Adrenal gland (tissue), 5 donors: ENCODE measurements at regions not wholly inside any gene's neighbourhood (a gene's known extent, or its start where the extent isn't known, plus 50 kb on each side); places are given as distances from the start of the nearest gene placed in this dataset.

Experiments
- POLR2A ChIP-seq, 2 donors: fragments of 450-650 bp; IDR thresholded peaks; one replicate each; pipeline ENCODE4 v1.6.1; 2017; ENCODE audit warnings: antibody characterized with exemption in 2 of 2, mild to moderate bottlenecking in 2 of 2, moderate library complexity in 1 of 2
- TF ChIP-seq, protein P1 (sequence below), 6 experiments: fragments of 450-650 bp in 4 of 6; fragments of 200-600 bp in 2 of 6; sonication (generic) in 1 of 6; IDR thresholded peaks; 1 replicate in 5 of 6; 2 replicates in 1 of 6; pipeline versions ENCODE4 v1.5.1 to v1.8.0; 2016 to 2021; ENCODE audit warnings: antibody characterized with exemption in 6 of 6, mild to moderate bottlenecking in 2 of 6, moderate library complexity in 1 of 6
- donor health status: DM: no; HTN: no; CAD: no.

DNA sequence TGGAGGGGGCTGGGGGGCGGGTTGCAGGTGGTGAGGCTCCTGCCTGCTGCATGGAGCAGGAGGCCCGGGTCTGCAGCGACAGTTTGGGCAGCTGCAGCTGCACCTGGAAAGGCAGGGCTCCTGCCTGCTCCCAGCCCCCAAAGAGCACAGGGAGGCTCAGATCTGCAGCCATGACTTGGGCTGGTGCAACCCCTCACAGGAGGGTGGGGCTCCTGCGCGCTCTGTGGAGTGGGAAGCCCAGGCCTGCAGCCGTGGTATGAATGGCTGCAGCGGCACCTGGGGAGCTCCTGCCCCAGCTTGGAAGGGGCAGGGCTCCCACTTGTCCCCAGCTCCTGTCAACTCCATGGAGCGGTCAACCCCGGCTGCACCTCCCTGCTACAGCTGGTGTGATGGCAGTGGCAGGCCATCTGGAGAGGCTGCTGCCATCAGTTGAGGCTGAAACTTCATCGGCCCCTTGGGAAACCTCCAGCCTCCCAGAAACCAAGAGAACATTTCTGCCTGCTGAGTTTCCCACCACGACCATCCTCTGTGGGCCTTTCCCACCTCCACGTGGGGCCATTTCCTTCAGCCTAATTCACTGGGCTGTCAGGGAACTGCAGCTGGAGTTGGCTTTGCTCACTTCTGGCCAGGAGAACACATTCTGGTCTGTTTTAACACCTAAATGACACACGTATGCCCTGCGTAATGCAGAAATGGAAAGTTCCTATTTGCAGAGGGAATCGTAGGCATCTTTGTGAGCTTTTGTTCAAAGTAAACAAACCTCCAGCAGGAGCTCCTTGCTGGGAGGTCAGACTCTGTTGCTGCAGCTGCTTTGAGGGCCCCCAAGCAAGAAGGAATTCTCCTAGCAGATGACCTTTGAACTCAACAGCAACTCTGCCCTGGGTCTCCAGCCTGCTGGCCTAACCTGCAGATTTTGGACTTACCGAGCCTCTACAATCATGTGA lies 429.0 kb downstream of the PREX1 start:
- TF ChIP-seq, protein P1, sequence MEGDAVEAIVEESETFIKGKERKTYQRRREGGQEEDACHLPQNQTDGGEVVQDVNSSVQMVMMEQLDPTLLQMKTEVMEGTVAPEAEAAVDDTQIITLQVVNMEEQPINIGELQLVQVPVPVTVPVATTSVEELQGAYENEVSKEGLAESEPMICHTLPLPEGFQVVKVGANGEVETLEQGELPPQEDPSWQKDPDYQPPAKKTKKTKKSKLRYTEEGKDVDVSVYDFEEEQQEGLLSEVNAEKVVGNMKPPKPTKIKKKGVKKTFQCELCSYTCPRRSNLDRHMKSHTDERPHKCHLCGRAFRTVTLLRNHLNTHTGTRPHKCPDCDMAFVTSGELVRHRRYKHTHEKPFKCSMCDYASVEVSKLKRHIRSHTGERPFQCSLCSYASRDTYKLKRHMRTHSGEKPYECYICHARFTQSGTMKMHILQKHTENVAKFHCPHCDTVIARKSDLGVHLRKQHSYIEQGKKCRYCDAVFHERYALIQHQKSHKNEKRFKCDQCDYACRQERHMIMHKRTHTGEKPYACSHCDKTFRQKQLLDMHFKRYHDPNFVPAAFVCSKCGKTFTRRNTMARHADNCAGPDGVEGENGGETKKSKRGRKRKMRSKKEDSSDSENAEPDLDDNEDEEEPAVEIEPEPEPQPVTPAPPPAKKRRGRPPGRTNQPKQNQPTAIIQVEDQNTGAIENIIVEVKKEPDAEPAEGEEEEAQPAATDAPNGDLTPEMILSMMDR (IDR thresholded peaks at IDR 0.05) = no peak
- no peak for TF ChIP-seq POLR2A (IDR thresholded peaks at IDR 0.05)
